ENCODE measurements at regions not wholly inside any gene's neighbourhood (a gene's known extent, or its start where the extent isn't known, plus 50 kb on each side); places are given as distances from the start of the nearest gene placed in this dataset.
A peak's percentile ranks its signal among the peaks of the same experiment; 100 is the strongest.
"Not testable (repeated sequence)": the region's sequence is repeated elsewhere in the genome, so short reads cannot be mapped to it uniquely, and the experiment has no call there.

DNA sequence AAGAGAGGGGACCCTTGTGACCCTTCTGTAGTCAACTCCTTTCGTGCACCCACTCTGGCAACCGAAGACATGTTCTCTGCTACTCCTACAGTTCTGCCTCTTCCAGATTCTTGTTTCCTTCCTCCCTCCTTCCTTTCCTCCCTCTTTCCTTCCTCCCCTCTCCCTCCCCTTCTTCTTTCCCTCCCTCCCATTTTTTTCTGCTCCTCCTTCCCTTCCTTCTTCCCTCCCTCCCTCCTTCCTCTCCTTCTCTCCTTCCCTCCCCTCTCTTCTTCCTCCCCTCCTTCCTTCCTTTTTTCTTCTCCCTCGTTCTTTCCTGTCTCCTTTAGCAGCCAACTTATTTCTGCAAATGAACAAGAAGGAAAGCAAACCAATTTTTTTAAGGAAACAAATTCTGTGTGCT, 111.5 kb downstream of the NPTX2 start:
- no peaks in the 10 kb centered on the region for H3K27me3 ChIP-seq (ENCODE audit: control insufficient read depth, insufficient read depth, low read length)
- no peak for FAIRE-seq
- TF ChIP-seq, protein P1, sequence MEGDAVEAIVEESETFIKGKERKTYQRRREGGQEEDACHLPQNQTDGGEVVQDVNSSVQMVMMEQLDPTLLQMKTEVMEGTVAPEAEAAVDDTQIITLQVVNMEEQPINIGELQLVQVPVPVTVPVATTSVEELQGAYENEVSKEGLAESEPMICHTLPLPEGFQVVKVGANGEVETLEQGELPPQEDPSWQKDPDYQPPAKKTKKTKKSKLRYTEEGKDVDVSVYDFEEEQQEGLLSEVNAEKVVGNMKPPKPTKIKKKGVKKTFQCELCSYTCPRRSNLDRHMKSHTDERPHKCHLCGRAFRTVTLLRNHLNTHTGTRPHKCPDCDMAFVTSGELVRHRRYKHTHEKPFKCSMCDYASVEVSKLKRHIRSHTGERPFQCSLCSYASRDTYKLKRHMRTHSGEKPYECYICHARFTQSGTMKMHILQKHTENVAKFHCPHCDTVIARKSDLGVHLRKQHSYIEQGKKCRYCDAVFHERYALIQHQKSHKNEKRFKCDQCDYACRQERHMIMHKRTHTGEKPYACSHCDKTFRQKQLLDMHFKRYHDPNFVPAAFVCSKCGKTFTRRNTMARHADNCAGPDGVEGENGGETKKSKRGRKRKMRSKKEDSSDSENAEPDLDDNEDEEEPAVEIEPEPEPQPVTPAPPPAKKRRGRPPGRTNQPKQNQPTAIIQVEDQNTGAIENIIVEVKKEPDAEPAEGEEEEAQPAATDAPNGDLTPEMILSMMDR (IDR thresholded peaks at IDR 0.05; ENCODE audit: insufficient read depth, low read length, severe bottlenecking), result no peak

DNA sequence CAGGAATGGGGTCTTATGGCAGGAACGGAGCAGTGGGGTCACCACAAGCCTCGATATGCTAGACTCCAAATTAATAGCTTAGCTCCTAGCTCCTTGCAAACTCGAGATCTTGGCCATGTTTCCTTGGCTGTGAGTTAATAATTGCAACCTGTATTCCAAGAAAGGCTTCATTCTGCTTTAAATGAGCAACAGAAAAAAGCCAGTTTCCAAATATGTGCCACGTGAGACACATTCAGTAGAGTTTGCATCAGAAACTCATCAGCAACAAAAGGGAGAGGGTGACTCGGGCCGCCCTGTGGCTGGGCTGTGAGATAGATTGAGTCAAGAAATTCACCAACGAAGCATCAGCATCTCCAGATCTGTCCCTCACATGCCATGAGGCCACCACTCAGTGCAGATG, 112.0 kb downstream of the NPTX2 start:
- Histone ChIP-seq H3K36me3 (ENCODE audit: control insufficient read depth, insufficient read depth, low read length) (no peaks in the 10 kb centered on the region), H3K27me3 (ENCODE audit: control insufficient read depth, insufficient read depth, low read length) (no peaks in the 10 kb centered on the region), H3K4me3 (ENCODE audit: low read depth, low read length) (no peak overlapping the region)
- FAIRE-seq (no peak), DNase-seq (ENCODE audit: low read depth) (no peak)
- TF ChIP-seq, protein P1 (IDR thresholded peaks at IDR 0.05; ENCODE audit: insufficient read depth, low read length, severe bottlenecking), result no peak

More for the DNA sequence above, 111.5 kb downstream of the NPTX2 start:
- no peaks in the 10 kb centered on the region for H3K36me3 ChIP-seq (ENCODE audit: control insufficient read depth, insufficient read depth, low read length)
- DNase-seq (ENCODE audit: low read depth), result no peak
- H3K4me3 ChIP-seq (ENCODE audit: low read depth, low read length), result no peak overlapping the region

DNA sequence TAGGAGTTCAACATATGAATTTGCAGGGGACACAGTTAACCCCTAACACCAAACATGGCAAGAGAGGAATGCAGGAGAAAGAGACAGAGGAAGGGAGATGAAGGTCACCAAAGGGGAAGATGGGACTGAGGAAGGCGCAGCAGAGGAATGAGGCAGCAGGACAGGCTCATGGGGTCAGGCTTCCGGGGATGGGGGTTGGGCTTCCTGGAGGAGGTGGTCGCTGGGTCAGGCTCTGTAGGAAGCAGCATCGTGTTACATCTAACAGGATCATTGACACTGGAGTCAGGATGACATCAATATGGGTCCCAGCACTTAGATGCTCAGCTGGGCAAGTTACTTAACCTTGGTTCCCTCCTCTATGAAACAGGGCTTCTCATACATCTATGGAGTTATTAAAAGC, 113.2 kb downstream of the NPTX2 start:
- TF ChIP-seq, protein P1 (IDR thresholded peaks at IDR 0.05; ENCODE audit: insufficient read depth, low read length, severe bottlenecking), result no peak
- Histone ChIP-seq H3K4me3 (ENCODE audit: low read depth, low read length) (no peak overlapping the region), H3K27me3 (ENCODE audit: control insufficient read depth, insufficient read depth, low read length) (no peaks in the 10 kb centered on the region), H3K36me3 (ENCODE audit: control insufficient read depth, insufficient read depth, low read length) (no peaks in the 10 kb centered on the region)
- FAIRE-seq (no peak), DNase-seq (ENCODE audit: low read depth) (no peak)

DNA sequence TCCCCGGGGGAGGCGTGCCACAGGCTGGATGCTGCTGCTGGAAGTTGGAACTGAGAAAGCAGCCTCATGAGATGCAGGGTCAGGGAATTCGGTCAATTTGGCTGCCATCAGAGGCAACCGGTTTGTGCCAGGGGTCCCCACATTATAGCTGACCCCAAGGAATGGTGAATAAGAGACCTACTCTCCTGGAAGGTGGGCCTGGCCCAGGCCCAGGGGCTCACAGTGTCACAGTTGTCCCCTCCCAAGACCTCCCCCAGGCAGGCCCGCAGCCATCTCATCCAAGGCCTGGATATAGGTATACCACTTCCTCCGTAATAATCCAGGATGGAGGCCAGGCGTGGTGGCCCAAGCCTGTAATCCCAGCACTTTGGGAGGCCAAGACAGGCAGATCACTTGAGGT, 114.6 kb downstream of the NPTX2 start:
- Histone ChIP-seq H3K27me3 (ENCODE audit: control insufficient read depth, insufficient read depth, low read length) (no peaks in the 10 kb centered on the region), H3K36me3 (ENCODE audit: control insufficient read depth, insufficient read depth, low read length) (no peaks in the 10 kb centered on the region), H3K4me3 (ENCODE audit: low read depth, low read length) (no peak overlapping the region)
- TF ChIP-seq, protein P1 (IDR thresholded peaks at IDR 0.05; ENCODE audit: insufficient read depth, low read length, severe bottlenecking), result no peak
- no peak for DNase-seq (ENCODE audit: low read depth)
- FAIRE-seq, result no peak

DNA sequence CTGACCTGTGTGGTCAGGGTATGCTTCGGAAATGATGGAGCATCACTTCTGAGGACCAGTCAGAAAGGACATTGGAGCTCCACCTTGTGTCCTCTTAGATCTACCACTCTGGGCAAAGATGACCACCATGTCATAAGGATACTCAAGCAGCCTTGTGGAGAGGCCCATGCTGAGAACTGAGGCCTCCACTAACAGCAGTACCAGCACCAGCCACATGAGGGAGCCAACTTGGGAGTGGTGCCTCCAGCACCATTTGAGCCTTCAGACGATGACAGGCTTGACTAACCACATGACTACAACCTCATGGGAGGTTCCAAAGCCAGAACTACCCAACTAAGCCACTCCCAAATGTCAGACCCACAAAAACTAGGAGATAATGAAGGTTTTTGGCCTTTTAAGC, 116.0 kb downstream of the NPTX2 start:
- FAIRE-seq (peak; percentile 91), DNase-seq (ENCODE audit: low read depth) (peak; percentile 20)
- TF ChIP-seq, protein P1 (IDR thresholded peaks at IDR 0.05; ENCODE audit: insufficient read depth, low read length, severe bottlenecking), result peak; percentile 37
- H3K36me3 ChIP-seq (ENCODE audit: control insufficient read depth, insufficient read depth, low read length), result no peaks in the 10 kb centered on the region
- H3K4me3 ChIP-seq (ENCODE audit: low read depth, low read length), result no peak overlapping the region
- no peaks in the 10 kb centered on the region for H3K27me3 ChIP-seq (ENCODE audit: control insufficient read depth, insufficient read depth, low read length)

DNA sequence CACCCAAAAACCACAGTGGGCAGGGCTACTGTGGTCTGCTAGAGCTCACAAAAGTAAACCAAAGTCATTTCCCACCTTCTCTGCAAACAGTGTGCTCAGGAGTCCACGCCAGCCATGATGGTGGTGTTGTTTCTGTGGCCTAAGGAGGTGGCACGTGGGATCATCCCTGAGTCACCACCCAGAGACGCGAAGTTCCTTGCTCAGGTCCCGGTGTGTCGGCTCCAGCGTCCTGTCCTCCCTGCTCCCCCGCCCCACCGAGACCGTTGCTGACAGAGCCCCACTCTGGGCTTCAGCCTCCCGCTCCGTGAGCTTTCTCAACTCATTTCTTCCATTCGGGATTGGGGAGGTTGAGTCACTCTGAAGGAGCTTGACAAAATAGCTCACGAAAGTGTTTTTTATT, 118.7 kb downstream of the NPTX2 start:
- Histone ChIP-seq H3K27me3 (ENCODE audit: control insufficient read depth, insufficient read depth, low read length) (no peaks in the 10 kb centered on the region), H3K36me3 (ENCODE audit: control insufficient read depth, insufficient read depth, low read length) (no peaks in the 10 kb centered on the region), H3K4me3 (ENCODE audit: low read depth, low read length) (no peak overlapping the region)
- DNase-seq (ENCODE audit: low read depth), result no peak
- FAIRE-seq, result no peak
- TF ChIP-seq, protein P1 (IDR thresholded peaks at IDR 0.05; ENCODE audit: insufficient read depth, low read length, severe bottlenecking), result no peak

DNA sequence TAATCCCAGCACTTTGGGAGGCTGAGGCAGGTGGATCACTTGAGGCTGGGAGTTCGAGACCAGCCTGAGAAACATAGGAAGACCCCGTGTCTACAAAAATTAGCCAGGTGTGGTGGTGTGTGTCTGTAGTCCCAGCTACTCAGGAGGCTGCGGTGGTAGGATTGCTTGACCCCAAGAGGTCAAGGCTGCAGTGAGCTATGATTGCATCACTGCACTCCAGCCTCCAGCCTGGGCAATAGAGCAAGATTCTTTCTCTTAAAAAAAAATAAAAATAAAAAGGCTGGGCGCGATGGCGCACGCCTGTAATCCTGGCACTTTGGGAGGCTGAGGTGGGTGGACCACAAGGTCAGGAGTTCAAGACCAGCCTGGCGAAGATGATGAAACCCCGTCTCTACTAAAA, 119.4 kb downstream of the NPTX2 start:
- H3K36me3 ChIP-seq (ENCODE audit: control insufficient read depth, insufficient read depth, low read length); DNase-seq (ENCODE audit: low read depth); FAIRE-seq; H3K4me3 ChIP-seq (ENCODE audit: low read depth, low read length); H3K27me3 ChIP-seq (ENCODE audit: control insufficient read depth, insufficient read depth, low read length): not testable (repeated sequence)
